Stimulated activated CD8-positive, alpha-beta memory T cell treated with anti-CD3 and anti-CD28 coated beads, Interleukin-15, amount 100 ng/mL, for 1 hour (primary cell): ENCODE measurements at regions not wholly inside any gene's neighbourhood (a gene's known extent, or its start where the extent isn't known, plus 50 kb on each side); places are given as distances from the start of the nearest gene placed in this dataset.

Experiments used
- DNase-seq: peaks from one replicate; pipeline ENCODE4 v3.0.0-alpha.2; 2020; ENCODE audit warnings: low read depth

- DNase-seq, result no peak
Observed at GRCh38 chr22:48138855-48139254, 1376.4 kb downstream of the TBC1D22A start.

- DNase-seq, result no peak
Observed at GRCh38 chr22:48138427-48138826, 1376.0 kb downstream of the TBC1D22A start.

GRCh38 chr22:48137640-48138039 lies 1375.2 kb downstream of the TBC1D22A start:
- no peak for DNase-seq

GRCh38 chr22:48135592-48135991 lies 1373.1 kb downstream of the TBC1D22A start:
- no peak for DNase-seq

GRCh38 chr22:48125416-48125815 lies 1363.0 kb downstream of the TBC1D22A start:
- no peak for DNase-seq

- no peak for DNase-seq
Observed at GRCh38 chr22:48121984-48122383, 1359.5 kb downstream of the TBC1D22A start.

- DNase-seq, result no peak
Observed at GRCh38 chr22:48118654-48119053, 1356.2 kb downstream of the TBC1D22A start.

GRCh38 chr22:48116871-48117270 lies 1354.4 kb downstream of the TBC1D22A start:
- no peak for DNase-seq

- no peak for DNase-seq
Observed at GRCh38 chr22:48112687-48113521, 1350.5 kb downstream of the TBC1D22A start.

GRCh38 chr22:48106715-48107259 lies 1344.3 kb downstream of the TBC1D22A start:
- no peak for DNase-seq

GRCh38 chr22:48106215-48106614 lies 1343.8 kb downstream of the TBC1D22A start:
- no peak for DNase-seq

- no peak for DNase-seq
Observed at GRCh38 chr22:48105259-48105658, 1342.8 kb downstream of the TBC1D22A start.

- DNase-seq, result no peak
Observed at GRCh38 chr22:48104766-48105165, 1342.3 kb downstream of the TBC1D22A start.

GRCh38 chr22:48104102-48104738 lies 1341.8 kb downstream of the TBC1D22A start:
- no peak for DNase-seq

- DNase-seq, result no peak
Observed at GRCh38 chr22:48103126-48103875, 1340.9 kb downstream of the TBC1D22A start.

- no peak for DNase-seq
Observed at GRCh38 chr22:48102581-48102980, 1340.1 kb downstream of the TBC1D22A start.

- DNase-seq, result no peak
Observed at GRCh38 chr22:48101704-48102103, 1339.3 kb downstream of the TBC1D22A start.

- DNase-seq, result no peak
Observed at GRCh38 chr22:48100685-48101417, 1338.4 kb downstream of the TBC1D22A start.

- DNase-seq, result no peak
Observed at GRCh38 chr22:48099671-48100070, 1337.2 kb downstream of the TBC1D22A start.

GRCh38 chr22:48099251-48099650 lies 1336.8 kb downstream of the TBC1D22A start:
- DNase-seq, result no peak

- DNase-seq, result no peak
Observed at GRCh38 chr22:48098921-48099245, 1336.4 kb downstream of the TBC1D22A start.
